HCT116 (cell line): ENCODE measurements at regions not wholly inside any gene's neighbourhood (a gene's known extent, or its start where the extent isn't known, plus 50 kb on each side); places are given as distances from the start of the nearest gene placed in this dataset.

Experiments
- ATAC-seq: fragments of 200-7000 bp; cut with Tn5 transposase; 2 replicates; pipeline ENCODE4 v1.9.1; 2020; ENCODE audit warnings: mild to moderate bottlenecking, moderate library complexity
- BruUV-seq: library from RNA; stranded (reverse); fragments of 400-500 nt; replicated peaks from 2 replicates; lab custom pipeline; 2021; lab: Mats Ljungman, UMichigan
- CTCF ChIA-PET: fragments of 300-600 bp; sonication (Branson Sonifier 250); formaldehyde crosslinking; loops from one replicate; lab custom pipeline; 2021; ENCODE audit warnings: antibody characterized with exemption; lab: Charles Lee
- POLR2A ChIA-PET: fragments of 300-600, 350-600 bp; sonication (Branson Sonifier 250); formaldehyde crosslinking; loops from one replicate; lab custom pipeline; 2021; ENCODE audit warnings: antibody characterized with exemption; lab: Charles Lee
- RAD21 ChIA-PET, 2 experiments: fragments of 300-600 bp; sonication (Branson Sonifier 250); formaldehyde crosslinking; loops; one replicate each; lab custom pipeline; 2023; ENCODE audit warnings: low total read pairs in 2 of 2; ENCODE audit not compliant: uncharacterized antibody in 2 of 2, unreplicated experiment in 2 of 2, low non-redundant PET in 1 of 2; lab: Charles Lee
- DNase-seq: peaks from one replicate; pipeline ENCODE4 v3.0.0-alpha.2; 2010; ENCODE audit warnings: low read depth, low spot score
- H2AFZ ChIP-seq: fragments of 200-600 bp; shearing (Covaris generic), sonication (generic); 2 replicates; pipeline ENCODE4 v1.6.1; 2017; ENCODE audit warnings: low read depth, mixed run types, mixed read lengths, antibody characterized with exemption, low read length; ENCODE audit not compliant: poor library complexity, severe bottlenecking
- H3K27ac ChIP-seq: 2 replicates; pipeline ENCODE4 v1.5.1; 2012; ENCODE audit warnings: low read depth, low read length
- H3K27me3 ChIP-seq: fragments of 200-600 bp; sonication (generic); 2 replicates; pipeline ENCODE4 v1.6.1; 2016; ENCODE audit warnings: mixed run types, low read length, mixed read lengths; ENCODE audit not compliant: insufficient read depth
- H3K36me3 ChIP-seq, 2 experiments: fragments of 200-500 bp in 1 of 2; fragments of 200-600 bp in 1 of 2; sonication (Bioruptor generic) in 1 of 2; sonication (generic) in 1 of 2; 2 replicates each; pipeline versions ENCODE4 v1.5.1 to v1.6.1; 2014 to 2016; ENCODE audit warnings: low read length in 2 of 2, inconsistent platforms in 1 of 2, mixed read lengths in 1 of 2, mixed run types in 1 of 2; ENCODE audit not compliant: insufficient read depth in 2 of 2, control insufficient read depth in 1 of 2
- H3K4me1 ChIP-seq, 2 experiments: fragments of 200-600 bp in 1 of 2; sonication (generic) in 1 of 2; 2 replicates each; pipeline versions ENCODE4 v1.5.1 to v1.6.1; 2012 to 2017; ENCODE audit warnings: low read length in 2 of 2, inconsistent platforms in 1 of 2, mild to moderate bottlenecking in 1 of 2, mixed read lengths in 1 of 2, mixed run types in 1 of 2, moderate library complexity in 1 of 2; ENCODE audit not compliant: insufficient read depth in 2 of 2, control insufficient read depth in 1 of 2
- H3K4me2 ChIP-seq: fragments of 200-600 bp; sonication (generic); 2 replicates; pipeline ENCODE4 v1.6.1; 2017; ENCODE audit warnings: mixed run types, low read length, mixed read lengths
- H3K4me3 ChIP-seq, 2 experiments: fragments of 200-600 bp in 1 of 2; sonication (generic) in 1 of 2; replicated peaks in 1 of 2; 2 replicates each; pipeline ENCODE4 v1.5.1; 2011 to 2016; ENCODE audit warnings: low read length in 2 of 2, control low read depth in 1 of 2, low read depth in 1 of 2, mild to moderate bottlenecking in 1 of 2, mixed read lengths in 1 of 2, mixed run types in 1 of 2
- H3K79me2 ChIP-seq: fragments of 200-600 bp; sonication (generic); 2 replicates; pipeline ENCODE4 v1.6.1; 2017; ENCODE audit warnings: mild to moderate bottlenecking, mixed run types, low read length, moderate library complexity, mixed read lengths; ENCODE audit not compliant: insufficient read depth
- H3K9ac ChIP-seq: fragments of 200-600 bp; sonication (generic); 2 replicates; pipeline ENCODE4 v1.6.1; 2016; ENCODE audit warnings: low read length, mixed read lengths
- H3K9me2 ChIP-seq: fragments of 200-600 bp; sonication (generic), shearing (Covaris generic); 2 replicates; pipeline ENCODE4 v1.6.1; 2017; ENCODE audit warnings: mixed run types, mild to moderate bottlenecking, moderate library complexity; ENCODE audit not compliant: insufficient read depth
- H3K9me3 ChIP-seq, 2 experiments: fragments of 200-500 bp in 1 of 2; fragments of 200-600 bp in 1 of 2; sonication (Bioruptor generic) in 1 of 2; sonication (generic) in 1 of 2; 2 replicates each; pipeline ENCODE4 v1.6.1; 2014 to 2017; ENCODE audit warnings: low read length in 2 of 2, mixed read lengths in 2 of 2, inconsistent platforms in 1 of 2, low read depth in 1 of 2, mild to moderate bottlenecking in 1 of 2, mixed run types in 1 of 2, moderate library complexity in 1 of 2; ENCODE audit not compliant: control insufficient read depth in 1 of 2, insufficient read depth in 1 of 2
- H4K20me1 ChIP-seq: fragments of 200-600 bp; sonication (generic), shearing (Covaris generic); 2 replicates; pipeline ENCODE4 v1.6.1; 2017; ENCODE audit warnings: mixed run types, mild to moderate bottlenecking, moderate library complexity; ENCODE audit not compliant: insufficient read depth
- ATF3 ChIP-seq: IDR thresholded peaks from 2 replicates; pipeline ENCODE4 v1.6.1; 2012
- CBX3 ChIP-seq: IDR thresholded peaks from 2 replicates; pipeline ENCODE4 v1.6.1; 2012; ENCODE audit warnings: low read depth
- CEBPB ChIP-seq: IDR thresholded peaks from 2 replicates; pipeline ENCODE4 v1.6.1; 2012; ENCODE audit warnings: low read depth
- EGR1 ChIP-seq: IDR thresholded peaks from 2 replicates; pipeline ENCODE4 v1.6.1; 2012; ENCODE audit warnings: low read depth
- ELF1 ChIP-seq: IDR thresholded peaks from 2 replicates; pipeline ENCODE4 v1.6.1; 2012; ENCODE audit warnings: low read depth, borderline replicate concordance
- EZH2 ChIP-seq: fragments of 200-600 bp; sonication (generic); IDR thresholded peaks from 2 replicates; pipeline ENCODE4 v1.6.1; 2017; ENCODE audit warnings: antibody characterized with exemption, mixed run types
- FOSL1 ChIP-seq: IDR thresholded peaks from 2 replicates; pipeline ENCODE4 v1.6.1; 2012; ENCODE audit warnings: low read depth
- JUND ChIP-seq: IDR thresholded peaks from 2 replicates; pipeline ENCODE4 v1.6.1; 2012
- MAX ChIP-seq: IDR thresholded peaks from 2 replicates; pipeline ENCODE4 v1.6.1; 2012
- POLR2A ChIP-seq: IDR thresholded peaks from 2 replicates; pipeline ENCODE4 v1.7.0; 2011; ENCODE audit warnings: borderline replicate concordance; ENCODE audit not compliant: insufficient read depth, insufficient read length; ENCODE audit errors: extremely low read depth
- POLR2AphosphoS5 ChIP-seq: IDR thresholded peaks from 2 replicates; pipeline ENCODE4 v1.6.1; 2011; ENCODE audit warnings: mild to moderate bottlenecking, low read depth, low read length, moderate library complexity
- RAD21 ChIP-seq: IDR thresholded peaks from 2 replicates; pipeline ENCODE4 v1.6.1; 2012; ENCODE audit warnings: low read depth, mild to moderate bottlenecking
- REST ChIP-seq: IDR thresholded peaks from 2 replicates; pipeline ENCODE4 v1.6.1; 2012; ENCODE audit warnings: low read depth
- SIN3A ChIP-seq: IDR thresholded peaks from 2 replicates; pipeline ENCODE4 v1.6.1; 2012; ENCODE audit warnings: low read depth
- SP1 ChIP-seq: IDR thresholded peaks from 2 replicates; pipeline ENCODE4 v1.6.1; 2012; ENCODE audit warnings: low read depth
- SRF ChIP-seq: IDR thresholded peaks from 2 replicates; pipeline ENCODE4 v1.6.1; 2012; ENCODE audit warnings: low read depth
- TCF7L2 ChIP-seq: IDR thresholded peaks from 2 replicates; pipeline ENCODE4 v1.7.0; 2011; ENCODE audit warnings: borderline replicate concordance, inconsistent platforms; ENCODE audit not compliant: insufficient read depth, insufficient read length; ENCODE audit errors: extremely low read depth
- ZBTB33 ChIP-seq: IDR thresholded peaks from 2 replicates; pipeline ENCODE4 v1.6.1; 2011; ENCODE audit warnings: mild to moderate bottlenecking, low read length, moderate library complexity; ENCODE audit not compliant: insufficient replicate concordance; ENCODE audit errors: extremely low read depth
- ZFX ChIP-seq: fragments of 450-650 bp; IDR thresholded peaks from 2 replicates; pipeline ENCODE4 v1.6.1; 2017
- ZNF274 ChIP-seq: fragments of 200-500 bp; sonication (Bioruptor generic); IDR thresholded peaks from 2 replicates; pipeline ENCODE4 v1.6.1; 2014; ENCODE audit warnings: mild to moderate bottlenecking, low read depth, low read length, inconsistent platforms
- intact Hi-C: fragments of 100-400 bp; cut with micrococcal nuclease; formaldehyde crosslinking; loops from 2 replicates; pipeline ENCODE4 v1.10.0; 2022

- no peaks in the 10 kb centered on the region for H3K9me2 ChIP-seq
- no peaks in the 10 kb centered on the region for H3K27me3 ChIP-seq
- no peak overlapping the region for H3K9ac ChIP-seq
- no peak overlapping the region for H2AFZ ChIP-seq
- TF ChIP-seq MAX (no peak), POLR2A (no peak), EGR1 (no peak), SRF (no peak), JUND (no peak), ELF1 (no peak), ATF3 (no peak), CEBPB (no peak), REST (no peak), SIN3A (no peak), TCF7L2 (no peak), ZBTB33 (no peak), SP1 (no peak), POLR2AphosphoS5 (no peak), CBX3 (no peak), ZNF274 (no peak), RAD21 (no peak), EZH2 (no peak), FOSL1 (no peak), ZFX (no peak)
- no peaks in the 10 kb centered on the region for H4K20me1 ChIP-seq
- CTCF ChIA-PET: no interaction called here
- POLR2A ChIA-PET: no interaction called here
- RAD21 ChIA-PET: no interaction called here
- BruUV-seq: no TSS peak
- no peaks in the 10 kb centered on the region for H3K9me3 ChIP-seq
- ATAC-seq: no peak
- H3K27ac ChIP-seq: no peak overlapping the region
- no peak for DNase-seq
- H3K4me3 ChIP-seq: no peak overlapping the region
- intact Hi-C loops: no loop called here
- no peak overlapping the region for H3K4me2 ChIP-seq
- no peaks in the 10 kb centered on the region for H3K36me3 ChIP-seq
- no peaks in the 10 kb centered on the region for H3K79me2 ChIP-seq
- H3K4me1 ChIP-seq: no peaks in the 10 kb centered on the region
Measured at GRCh38 chr1:233737341-233737740, 123.4 kb downstream of the KCNK1 start.
